ENCODE measurements at regions not wholly inside any gene's neighbourhood (a gene's known extent, or its start where the extent isn't known, plus 50 kb on each side); places are given as distances from the start of the nearest gene placed in this dataset.

- no peak for DNase-seq (ENCODE audit: extremely low read depth in 1 of 2, low read depth in 1 of 2)
Measured at GRCh38 chr11:116603728-116604323, 169.0 kb downstream of the BUD13 start.

- DNase-seq (ENCODE audit: extremely low read depth in 1 of 2, low read depth in 1 of 2): no peak
Measured at GRCh38 chr11:116602637-116602942, 170.2 kb downstream of the BUD13 start.

- DNase-seq (ENCODE audit: extremely low read depth in 1 of 2, low read depth in 1 of 2): no peak
Measured at GRCh38 chr11:116601814-116602636, 170.8 kb downstream of the BUD13 start.

- no peak for DNase-seq (ENCODE audit: extremely low read depth in 1 of 2, low read depth in 1 of 2)
Measured at GRCh38 chr11:116600930-116601329, 171.9 kb downstream of the BUD13 start.

GRCh38 chr11:116598556-116598955 is 174.2 kb downstream of the BUD13 start:
- DNase-seq (ENCODE audit: extremely low read depth in 1 of 2, low read depth in 1 of 2): no peak

- no peak for DNase-seq (ENCODE audit: extremely low read depth in 1 of 2, low read depth in 1 of 2)
Measured at GRCh38 chr11:116598036-116598435, 174.8 kb downstream of the BUD13 start.

- DNase-seq (ENCODE audit: extremely low read depth in 1 of 2, low read depth in 1 of 2): no peak
Measured at GRCh38 chr11:116596346-116597260, 176.2 kb downstream of the BUD13 start.

GRCh38 chr11:116595305-116595880 is 177.4 kb downstream of the BUD13 start:
- DNase-seq (ENCODE audit: extremely low read depth in 1 of 2, low read depth in 1 of 2): no peak

- DNase-seq (ENCODE audit: extremely low read depth in 1 of 2, low read depth in 1 of 2): no peak
Measured at GRCh38 chr11:116590844-116591570, 181.8 kb downstream of the BUD13 start.

- no peak for DNase-seq (ENCODE audit: extremely low read depth in 1 of 2, low read depth in 1 of 2)
Measured at GRCh38 chr11:116589402-116589801, 183.4 kb downstream of the BUD13 start.

GRCh38 chr11:116586392-116586791 is 186.4 kb downstream of the BUD13 start:
- no peak for DNase-seq (ENCODE audit: extremely low read depth in 1 of 2, low read depth in 1 of 2)

GRCh38 chr11:116582571-116582970 is 190.2 kb downstream of the BUD13 start:
- DNase-seq (ENCODE audit: extremely low read depth in 1 of 2, low read depth in 1 of 2): no peak

- no peak for DNase-seq (ENCODE audit: extremely low read depth in 1 of 2, low read depth in 1 of 2)
Measured at GRCh38 chr11:116581349-116581748, 191.4 kb downstream of the BUD13 start.

GRCh38 chr11:116580799-116581198 is 192.0 kb downstream of the BUD13 start:
- no peak for DNase-seq (ENCODE audit: extremely low read depth in 1 of 2, low read depth in 1 of 2)

GRCh38 chr11:116579857-116580727 is 192.7 kb downstream of the BUD13 start:
- no peak for DNase-seq (ENCODE audit: extremely low read depth in 1 of 2, low read depth in 1 of 2)

- no peak for DNase-seq (ENCODE audit: extremely low read depth in 1 of 2, low read depth in 1 of 2)
Measured at GRCh38 chr11:116579031-116579653, 193.6 kb downstream of the BUD13 start.

GRCh38 chr11:116577956-116578355 is 194.8 kb downstream of the BUD13 start:
- no peak for DNase-seq (ENCODE audit: extremely low read depth in 1 of 2, low read depth in 1 of 2)

- DNase-seq (ENCODE audit: extremely low read depth in 1 of 2, low read depth in 1 of 2): no peak
Measured at GRCh38 chr11:116577273-116577672, 195.5 kb downstream of the BUD13 start.

GRCh38 chr11:116576526-116576925 is 196.3 kb downstream of the BUD13 start:
- DNase-seq (ENCODE audit: extremely low read depth in 1 of 2, low read depth in 1 of 2): no peak

All from activated CD8-positive, alpha-beta memory T cell treated with anti-CD3 and anti-CD28 coated beads for 1 hour (primary cell).